Fibroblast of the aortic adventitia (primary cell): ENCODE measurements at regions not wholly inside any gene's neighbourhood (a gene's known extent, or its start where the extent isn't known, plus 50 kb on each side); places are given as distances from the start of the nearest gene placed in this dataset.
A peak's percentile ranks its signal among the peaks of the same experiment; 100 is the strongest.
"Not testable (repeated sequence)": the region's sequence is repeated elsewhere in the genome, so short reads cannot be mapped to it uniquely, and the experiment has no call there.

Source experiments
- DNase-seq: peaks from one replicate; pipeline ENCODE4 v3.0.0-alpha.2; 2010; ENCODE audit warnings: low read depth
- H3K4me3 ChIP-seq: 2 replicates; pipeline ENCODE4 v1.5.1; 2011; ENCODE audit warnings: low read depth, mild to moderate bottlenecking, control low read depth, low read length, moderate library complexity
- CTCF ChIP-seq: IDR thresholded peaks from 2 replicates; pipeline ENCODE4 v1.5.1; 2011; ENCODE audit warnings: mild to moderate bottlenecking, low read length, control low read depth, inconsistent platforms; ENCODE audit not compliant: insufficient read depth

DNA sequence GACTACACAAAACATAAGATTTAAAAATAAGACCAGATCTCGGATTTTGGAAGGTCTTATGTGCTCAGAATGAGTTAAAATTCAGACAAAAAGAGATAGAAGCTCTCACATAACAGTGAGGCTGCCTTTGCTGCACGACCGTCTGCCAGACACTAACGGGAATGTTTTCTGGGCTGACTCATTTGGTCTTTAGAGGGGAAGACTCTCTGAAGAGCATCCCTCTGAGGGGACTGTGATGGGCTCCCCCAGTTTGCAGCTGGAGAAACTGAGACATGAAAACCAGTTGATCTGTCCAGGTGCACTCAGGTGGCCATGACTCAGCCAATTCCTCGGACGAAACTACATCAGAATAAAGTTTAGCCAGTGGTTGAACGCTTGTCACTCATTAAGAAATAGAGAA is 153.9 kb downstream of the RNASET2 start:
- H3K4me3 ChIP-seq = no peak overlapping the region
- no peak for DNase-seq
- TF ChIP-seq CTCF = no peak

GRCh38 chr6:166800137-166800536 is 156.2 kb downstream of the RNASET2 start:
- TF ChIP-seq CTCF = no peak
- no peak for DNase-seq
- no peak overlapping the region for H3K4me3 ChIP-seq

DNA sequence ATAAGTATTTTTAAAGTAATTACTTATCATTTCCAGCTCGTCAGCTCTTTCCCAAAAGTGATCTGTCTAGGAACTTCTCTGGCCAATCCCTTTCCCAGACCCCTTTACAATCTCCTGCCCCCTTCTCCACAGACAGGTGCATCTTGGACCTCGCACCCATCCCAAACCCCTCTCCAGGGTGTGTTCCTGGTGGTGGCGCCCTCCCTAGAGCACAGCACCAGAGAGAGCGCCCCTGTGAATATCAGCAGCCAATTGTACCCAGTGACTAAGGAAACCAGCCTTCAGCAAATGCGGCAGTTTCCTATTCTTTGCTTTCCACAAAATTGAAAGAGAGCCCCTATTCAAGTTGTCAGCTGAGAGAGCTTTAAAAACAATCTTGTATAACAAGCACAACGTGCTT is 157.7 kb downstream of the RNASET2 start:
- TF ChIP-seq CTCF = no peak
- no peak for DNase-seq
- no peak overlapping the region for H3K4me3 ChIP-seq

DNA sequence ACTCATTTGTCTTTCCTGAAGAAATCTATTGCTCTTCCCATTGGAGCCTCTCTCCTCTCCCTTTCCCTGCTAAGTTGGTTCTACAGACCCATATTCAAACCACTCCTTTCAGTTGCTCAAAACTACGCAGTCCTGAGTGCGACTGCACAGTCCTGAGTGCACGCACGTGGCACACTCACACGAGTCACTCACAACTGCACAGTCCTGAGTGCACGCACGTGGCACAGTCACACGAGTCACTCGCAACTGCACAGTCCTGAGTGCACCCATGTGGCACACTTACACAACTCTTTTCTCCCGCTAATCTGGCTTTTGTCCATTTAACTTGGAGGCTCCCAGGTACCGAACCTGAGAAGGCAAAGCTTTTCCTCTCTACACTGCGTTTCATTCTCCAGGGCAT is 159.7 kb downstream of the RNASET2 start:
- DNase-seq = no peak
- H3K4me3 ChIP-seq = no peak overlapping the region
- no peak for TF ChIP-seq CTCF

- no peak for TF ChIP-seq CTCF
- DNase-seq = no peak
- H3K4me3 ChIP-seq = no peak overlapping the region
Measured at GRCh38 chr6:166795879-166796278, 160.5 kb downstream of the RNASET2 start.

DNA sequence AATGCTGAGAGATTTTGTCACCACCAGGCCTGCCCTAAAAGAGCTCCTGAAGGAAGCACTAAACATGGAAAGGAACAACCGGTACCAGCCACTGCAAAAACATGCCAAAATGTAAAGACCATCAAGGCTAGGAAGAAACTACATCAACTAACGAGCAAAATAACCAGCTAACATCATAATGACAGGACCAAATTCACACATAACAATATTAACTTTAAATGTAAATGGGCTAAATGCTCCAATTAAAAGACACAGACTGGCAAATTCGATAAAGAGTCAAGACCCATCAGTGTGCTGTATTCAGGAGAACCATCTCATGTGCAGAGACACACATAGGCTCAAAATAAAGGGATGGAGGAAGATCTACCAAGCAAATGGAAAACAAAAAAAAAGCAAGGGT is 163.8 kb upstream of the RPS6KA2 start:
- not testable (repeated sequence) for H3K4me3 ChIP-seq, DNase-seq

DNA sequence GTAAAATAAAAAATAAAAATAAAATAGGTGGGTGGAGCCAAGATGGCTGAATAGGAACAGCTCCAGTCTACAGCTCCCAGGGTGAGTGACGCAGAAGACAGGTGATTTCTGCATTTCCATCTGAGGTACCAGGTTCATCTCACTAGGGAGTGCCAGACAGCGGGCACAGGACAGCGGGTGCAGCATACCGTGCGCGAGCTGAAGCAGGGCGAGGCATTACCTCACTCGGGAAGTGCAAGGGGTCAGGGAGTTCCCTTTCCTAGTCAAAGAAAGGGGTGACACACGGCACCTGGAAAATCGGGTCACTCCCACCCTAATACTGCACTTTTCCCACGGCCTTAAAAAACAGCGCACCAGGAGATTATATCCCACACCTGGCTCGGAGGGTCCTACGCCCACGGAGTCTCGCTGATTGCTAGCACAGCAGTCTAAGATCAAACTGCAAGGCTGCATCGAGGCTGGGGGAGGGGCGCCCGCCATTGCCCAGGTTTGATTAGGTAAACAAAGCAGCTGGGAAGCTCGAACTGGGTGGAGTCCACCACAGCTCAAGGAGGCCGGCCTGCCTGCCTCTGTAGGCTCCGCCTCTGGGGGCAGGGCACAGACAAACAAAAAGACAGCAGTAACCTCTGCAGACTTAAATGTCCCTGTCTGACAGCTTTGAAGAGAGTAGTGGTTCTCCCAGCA is 161.9 kb upstream of the RPS6KA2 start:
- H3K4me3 ChIP-seq, DNase-seq: not testable (repeated sequence)

DNA sequence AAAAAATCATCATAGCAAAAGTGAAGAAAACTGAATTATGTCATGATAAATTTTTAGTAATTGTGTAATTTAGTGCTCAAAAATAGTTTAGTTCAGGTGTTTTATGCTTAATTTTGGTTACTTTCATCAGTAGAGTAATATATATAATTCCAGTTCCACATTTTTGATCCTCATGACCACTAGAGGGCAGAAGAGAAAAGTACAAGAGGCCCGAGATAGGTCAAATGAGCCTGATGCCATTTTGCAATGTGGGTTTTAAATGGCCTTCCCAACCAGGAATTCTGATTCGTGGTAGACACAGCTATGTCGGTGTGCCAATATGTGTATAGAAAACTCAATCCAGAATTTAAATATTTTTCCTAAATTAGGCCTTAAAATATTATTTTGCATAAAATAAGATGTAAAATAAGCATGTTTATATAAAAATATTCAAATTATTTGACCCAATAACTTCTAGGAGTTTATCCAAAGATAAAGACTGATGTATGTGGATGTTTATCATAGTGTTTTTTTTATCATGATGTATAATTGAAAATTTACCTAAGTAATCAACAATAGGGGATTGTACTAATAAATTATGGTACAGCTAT is 159.7 kb upstream of the RPS6KA2 start:
- DNase-seq = peak; percentile 79
- H3K4me3 ChIP-seq = no peak overlapping the region
- peak; percentile 69 for TF ChIP-seq CTCF
